K562 (cell line): ENCODE measurements at regions not wholly inside any gene's neighbourhood (a gene's known extent, or its start where the extent isn't known, plus 50 kb on each side); places are given as distances from the start of the nearest gene placed in this dataset.

Source experiments
- MCM2 ChIP-seq: fragments of 450-650 bp; IDR thresholded peaks from 2 replicates; pipeline ENCODE4 v1.6.1; 2017; ENCODE audit warnings: low read depth, mild to moderate bottlenecking
- ZBTB8A ChIP-seq: fragments of 450-650 bp; IDR thresholded peaks from 2 replicates; pipeline ENCODE4 v1.6.1; 2018; ENCODE audit warnings: mild to moderate bottlenecking, moderate library complexity; ENCODE audit not compliant: partially characterized antibody
- TF ChIP-seq, protein P1 (sequence below): fragments of 200-600 bp; sonication (generic); IDR thresholded peaks from one replicate; pipeline ENCODE4 v1.6.1; 2012; ENCODE audit warnings: mild to moderate bottlenecking, low read depth, low read length, inconsistent platforms
- TF ChIP-seq, protein P2 (sequence below): fragments of 450-650 bp; IDR thresholded peaks from 2 replicates; pipeline ENCODE4 v1.6.1; 2018; ENCODE audit warnings: mild to moderate bottlenecking, low read depth; ENCODE audit not compliant: partially characterized antibody

DNA sequence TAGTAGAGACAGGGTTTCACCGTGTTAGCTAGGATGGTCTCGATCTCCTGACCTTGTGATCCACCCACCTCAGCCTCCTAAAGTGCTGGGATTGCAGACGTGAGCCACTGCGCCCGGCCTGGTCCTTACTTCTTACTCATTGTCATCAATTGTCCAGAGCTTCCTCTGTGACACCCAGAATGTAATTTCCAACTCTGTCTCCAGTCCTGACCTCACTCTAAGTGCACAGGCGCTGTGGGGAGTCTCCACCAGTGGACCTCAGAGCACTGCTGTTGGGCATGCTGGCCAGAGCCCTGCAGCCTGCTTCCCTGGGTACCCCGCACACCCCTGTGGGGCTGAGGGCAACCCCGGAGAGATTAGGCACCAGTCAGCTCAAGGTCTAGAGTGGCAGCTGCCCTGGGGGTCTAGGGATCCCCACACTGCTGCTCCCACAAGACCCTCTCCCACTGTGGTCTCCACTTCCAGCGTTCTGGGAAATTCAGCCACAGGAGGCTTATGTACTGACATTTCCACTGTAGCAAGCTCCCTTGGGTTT, 1140.3 kb downstream of the TBC1D22A start (continued):
- TF ChIP-seq, protein P1, sequence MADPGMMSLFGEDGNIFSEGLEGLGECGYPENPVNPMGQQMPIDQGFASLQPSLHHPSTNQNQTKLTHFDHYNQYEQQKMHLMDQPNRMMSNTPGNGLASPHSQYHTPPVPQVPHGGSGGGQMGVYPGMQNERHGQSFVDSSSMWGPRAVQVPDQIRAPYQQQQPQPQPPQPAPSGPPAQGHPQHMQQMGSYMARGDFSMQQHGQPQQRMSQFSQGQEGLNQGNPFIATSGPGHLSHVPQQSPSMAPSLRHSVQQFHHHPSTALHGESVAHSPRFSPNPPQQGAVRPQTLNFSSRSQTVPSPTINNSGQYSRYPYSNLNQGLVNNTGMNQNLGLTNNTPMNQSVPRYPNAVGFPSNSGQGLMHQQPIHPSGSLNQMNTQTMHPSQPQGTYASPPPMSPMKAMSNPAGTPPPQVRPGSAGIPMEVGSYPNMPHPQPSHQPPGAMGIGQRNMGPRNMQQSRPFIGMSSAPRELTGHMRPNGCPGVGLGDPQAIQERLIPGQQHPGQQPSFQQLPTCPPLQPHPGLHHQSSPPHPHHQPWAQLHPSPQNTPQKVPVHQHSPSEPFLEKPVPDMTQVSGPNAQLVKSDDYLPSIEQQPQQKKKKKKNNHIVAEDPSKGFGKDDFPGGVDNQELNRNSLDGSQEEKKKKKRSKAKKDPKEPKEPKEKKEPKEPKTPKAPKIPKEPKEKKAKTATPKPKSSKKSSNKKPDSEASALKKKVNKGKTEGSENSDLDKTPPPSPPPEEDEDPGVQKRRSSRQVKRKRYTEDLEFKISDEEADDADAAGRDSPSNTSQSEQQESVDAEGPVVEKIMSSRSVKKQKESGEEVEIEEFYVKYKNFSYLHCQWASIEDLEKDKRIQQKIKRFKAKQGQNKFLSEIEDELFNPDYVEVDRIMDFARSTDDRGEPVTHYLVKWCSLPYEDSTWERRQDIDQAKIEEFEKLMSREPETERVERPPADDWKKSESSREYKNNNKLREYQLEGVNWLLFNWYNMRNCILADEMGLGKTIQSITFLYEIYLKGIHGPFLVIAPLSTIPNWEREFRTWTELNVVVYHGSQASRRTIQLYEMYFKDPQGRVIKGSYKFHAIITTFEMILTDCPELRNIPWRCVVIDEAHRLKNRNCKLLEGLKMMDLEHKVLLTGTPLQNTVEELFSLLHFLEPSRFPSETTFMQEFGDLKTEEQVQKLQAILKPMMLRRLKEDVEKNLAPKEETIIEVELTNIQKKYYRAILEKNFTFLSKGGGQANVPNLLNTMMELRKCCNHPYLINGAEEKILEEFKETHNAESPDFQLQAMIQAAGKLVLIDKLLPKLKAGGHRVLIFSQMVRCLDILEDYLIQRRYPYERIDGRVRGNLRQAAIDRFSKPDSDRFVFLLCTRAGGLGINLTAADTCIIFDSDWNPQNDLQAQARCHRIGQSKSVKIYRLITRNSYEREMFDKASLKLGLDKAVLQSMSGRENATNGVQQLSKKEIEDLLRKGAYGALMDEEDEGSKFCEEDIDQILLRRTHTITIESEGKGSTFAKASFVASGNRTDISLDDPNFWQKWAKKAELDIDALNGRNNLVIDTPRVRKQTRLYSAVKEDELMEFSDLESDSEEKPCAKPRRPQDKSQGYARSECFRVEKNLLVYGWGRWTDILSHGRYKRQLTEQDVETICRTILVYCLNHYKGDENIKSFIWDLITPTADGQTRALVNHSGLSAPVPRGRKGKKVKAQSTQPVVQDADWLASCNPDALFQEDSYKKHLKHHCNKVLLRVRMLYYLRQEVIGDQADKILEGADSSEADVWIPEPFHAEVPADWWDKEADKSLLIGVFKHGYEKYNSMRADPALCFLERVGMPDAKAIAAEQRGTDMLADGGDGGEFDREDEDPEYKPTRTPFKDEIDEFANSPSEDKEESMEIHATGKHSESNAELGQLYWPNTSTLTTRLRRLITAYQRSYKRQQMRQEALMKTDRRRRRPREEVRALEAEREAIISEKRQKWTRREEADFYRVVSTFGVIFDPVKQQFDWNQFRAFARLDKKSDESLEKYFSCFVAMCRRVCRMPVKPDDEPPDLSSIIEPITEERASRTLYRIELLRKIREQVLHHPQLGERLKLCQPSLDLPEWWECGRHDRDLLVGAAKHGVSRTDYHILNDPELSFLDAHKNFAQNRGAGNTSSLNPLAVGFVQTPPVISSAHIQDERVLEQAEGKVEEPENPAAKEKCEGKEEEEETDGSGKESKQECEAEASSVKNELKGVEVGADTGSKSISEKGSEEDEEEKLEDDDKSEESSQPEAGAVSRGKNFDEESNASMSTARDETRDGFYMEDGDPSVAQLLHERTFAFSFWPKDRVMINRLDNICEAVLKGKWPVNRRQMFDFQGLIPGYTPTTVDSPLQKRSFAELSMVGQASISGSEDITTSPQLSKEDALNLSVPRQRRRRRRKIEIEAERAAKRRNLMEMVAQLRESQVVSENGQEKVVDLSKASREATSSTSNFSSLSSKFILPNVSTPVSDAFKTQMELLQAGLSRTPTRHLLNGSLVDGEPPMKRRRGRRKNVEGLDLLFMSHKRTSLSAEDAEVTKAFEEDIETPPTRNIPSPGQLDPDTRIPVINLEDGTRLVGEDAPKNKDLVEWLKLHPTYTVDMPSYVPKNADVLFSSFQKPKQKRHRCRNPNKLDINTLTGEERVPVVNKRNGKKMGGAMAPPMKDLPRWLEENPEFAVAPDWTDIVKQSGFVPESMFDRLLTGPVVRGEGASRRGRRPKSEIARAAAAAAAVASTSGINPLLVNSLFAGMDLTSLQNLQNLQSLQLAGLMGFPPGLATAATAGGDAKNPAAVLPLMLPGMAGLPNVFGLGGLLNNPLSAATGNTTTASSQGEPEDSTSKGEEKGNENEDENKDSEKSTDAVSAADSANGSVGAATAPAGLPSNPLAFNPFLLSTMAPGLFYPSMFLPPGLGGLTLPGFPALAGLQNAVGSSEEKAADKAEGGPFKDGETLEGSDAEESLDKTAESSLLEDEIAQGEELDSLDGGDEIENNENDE, result no peak
- TF ChIP-seq MCM2 (no peak), ZBTB8A (no peak)
- TF ChIP-seq, protein P2, sequence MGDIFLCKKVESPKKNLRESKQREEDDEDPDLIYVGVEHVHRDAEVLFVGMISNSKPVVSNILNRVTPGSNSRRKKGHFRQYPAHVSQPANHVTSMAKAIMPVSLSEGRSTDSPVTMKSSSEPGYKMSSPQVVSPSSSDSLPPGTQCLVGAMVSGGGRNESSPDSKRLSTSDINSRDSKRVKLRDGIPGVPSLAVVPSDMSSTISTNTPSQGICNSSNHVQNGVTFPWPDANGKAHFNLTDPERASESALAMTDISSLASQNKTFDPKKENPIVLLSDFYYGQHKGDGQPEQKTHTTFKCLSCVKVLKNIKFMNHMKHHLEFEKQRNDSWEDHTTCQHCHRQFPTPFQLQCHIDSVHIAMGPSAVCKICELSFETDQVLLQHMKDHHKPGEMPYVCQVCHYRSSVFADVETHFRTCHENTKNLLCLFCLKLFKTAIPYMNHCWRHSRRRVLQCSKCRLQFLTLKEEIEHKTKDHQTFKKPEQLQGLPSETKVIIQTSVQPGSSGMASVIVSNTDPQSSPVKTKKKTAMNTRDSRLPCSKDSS, result no peak
